ENCODE measurements at regions not wholly inside any gene's neighbourhood (a gene's known extent, or its start where the extent isn't known, plus 50 kb on each side); places are given as distances from the start of the nearest gene placed in this dataset.
A peak's percentile ranks its signal among the peaks of the same experiment; 100 is the strongest.

DNA sequence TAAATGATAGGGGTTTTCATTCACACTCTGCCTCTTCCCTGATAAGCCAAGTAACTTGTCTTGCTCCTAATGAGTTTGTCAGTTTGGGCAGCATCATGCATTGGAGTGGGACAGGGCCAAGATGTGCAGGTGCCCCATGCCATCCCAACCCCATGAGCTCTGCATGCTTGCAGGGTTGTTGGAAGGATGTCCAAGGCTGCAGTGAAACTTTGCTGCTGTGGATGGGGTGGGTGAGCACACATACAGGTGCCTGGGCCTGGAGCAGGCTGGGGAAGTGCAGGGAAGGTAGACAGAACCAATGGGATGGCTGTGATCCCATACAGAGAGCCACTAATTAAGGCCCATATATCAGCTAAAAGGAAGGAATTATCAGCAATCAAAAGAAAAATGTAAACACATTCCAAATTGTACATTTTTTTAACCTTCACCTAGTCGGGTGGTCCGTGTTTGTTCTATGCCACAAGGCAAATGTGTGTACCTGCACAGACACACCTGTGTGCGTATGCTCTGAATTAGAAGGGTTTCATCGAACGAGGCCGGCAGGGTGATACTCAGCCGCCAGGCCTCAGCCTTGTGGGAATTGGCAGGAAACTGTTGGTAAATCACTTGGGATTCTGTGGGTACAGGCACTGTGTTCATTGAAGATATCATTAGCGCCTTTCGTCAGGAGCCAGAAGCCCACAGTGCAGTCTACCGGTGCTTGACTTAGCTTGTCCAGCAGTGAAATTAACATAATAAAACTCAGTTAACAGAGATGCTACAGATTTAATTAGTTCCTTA is 342.9 kb downstream of the MYCN start:
- TF ChIP-seq, protein P1, sequence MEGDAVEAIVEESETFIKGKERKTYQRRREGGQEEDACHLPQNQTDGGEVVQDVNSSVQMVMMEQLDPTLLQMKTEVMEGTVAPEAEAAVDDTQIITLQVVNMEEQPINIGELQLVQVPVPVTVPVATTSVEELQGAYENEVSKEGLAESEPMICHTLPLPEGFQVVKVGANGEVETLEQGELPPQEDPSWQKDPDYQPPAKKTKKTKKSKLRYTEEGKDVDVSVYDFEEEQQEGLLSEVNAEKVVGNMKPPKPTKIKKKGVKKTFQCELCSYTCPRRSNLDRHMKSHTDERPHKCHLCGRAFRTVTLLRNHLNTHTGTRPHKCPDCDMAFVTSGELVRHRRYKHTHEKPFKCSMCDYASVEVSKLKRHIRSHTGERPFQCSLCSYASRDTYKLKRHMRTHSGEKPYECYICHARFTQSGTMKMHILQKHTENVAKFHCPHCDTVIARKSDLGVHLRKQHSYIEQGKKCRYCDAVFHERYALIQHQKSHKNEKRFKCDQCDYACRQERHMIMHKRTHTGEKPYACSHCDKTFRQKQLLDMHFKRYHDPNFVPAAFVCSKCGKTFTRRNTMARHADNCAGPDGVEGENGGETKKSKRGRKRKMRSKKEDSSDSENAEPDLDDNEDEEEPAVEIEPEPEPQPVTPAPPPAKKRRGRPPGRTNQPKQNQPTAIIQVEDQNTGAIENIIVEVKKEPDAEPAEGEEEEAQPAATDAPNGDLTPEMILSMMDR (IDR thresholded peaks at IDR 0.05), result no peak
- H3K4me2 ChIP-seq (ENCODE audit: low read length), result no peak overlapping the region
- H3K27ac ChIP-seq, result no peak overlapping the region
- no peak overlapping the region for H3K4me3 ChIP-seq (ENCODE audit: low read depth, low read length)
- H3K9ac ChIP-seq, result no peak overlapping the region
- H3K4me1 ChIP-seq, result no peaks in the 10 kb centered on the region
- H2AFZ ChIP-seq, result no peak overlapping the region
- H3K27me3 ChIP-seq (ENCODE audit: control insufficient read depth, insufficient read depth, low read length), result no peaks in the 10 kb centered on the region
- no peaks in the 10 kb centered on the region for H3K9me3 ChIP-seq (ENCODE audit: control insufficient read depth, low read length)
- no peaks in the 10 kb centered on the region for H3K79me2 ChIP-seq
- H3K36me3 ChIP-seq (ENCODE audit: control insufficient read depth, insufficient read depth, low read length), result no peaks in the 10 kb centered on the region

DNA sequence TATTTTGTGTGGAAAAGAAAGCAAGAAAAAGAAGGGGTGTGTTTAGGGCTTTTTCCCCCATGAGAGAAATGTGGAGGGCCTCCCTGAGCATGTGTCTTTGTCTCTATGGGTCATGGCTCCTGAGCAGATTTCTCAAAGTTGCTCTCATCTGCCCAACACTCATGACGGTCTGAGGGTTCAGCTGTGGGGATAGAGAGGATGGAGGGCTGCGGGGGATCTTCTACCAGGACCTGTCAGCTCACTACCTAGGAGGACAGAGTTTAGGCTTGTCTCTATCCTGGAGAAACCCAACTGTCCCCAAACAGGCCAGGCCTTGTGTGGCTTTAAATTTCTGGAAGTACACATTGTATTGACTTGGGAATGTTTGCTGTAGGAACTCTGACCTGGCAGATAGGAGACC is 342.2 kb downstream of the MYCN start:
- no peaks in the 10 kb centered on the region for H3K9me3 ChIP-seq (ENCODE audit: control insufficient read depth, low read length)
- H3K4me2 ChIP-seq (ENCODE audit: low read length), result no peak overlapping the region
- no peaks in the 10 kb centered on the region for H3K27me3 ChIP-seq (ENCODE audit: control insufficient read depth, insufficient read depth, low read length)
- H3K4me3 ChIP-seq (ENCODE audit: low read depth, low read length), result no peak overlapping the region
- TF ChIP-seq, protein P1 (IDR thresholded peaks at IDR 0.05), result no peak
- no peak overlapping the region for H3K27ac ChIP-seq
- no peaks in the 10 kb centered on the region for H3K79me2 ChIP-seq
- H3K4me1 ChIP-seq, result no peaks in the 10 kb centered on the region
- H2AFZ ChIP-seq, result no peak overlapping the region
- no peaks in the 10 kb centered on the region for H3K36me3 ChIP-seq (ENCODE audit: control insufficient read depth, insufficient read depth, low read length)
- no peak overlapping the region for H3K9ac ChIP-seq

DNA sequence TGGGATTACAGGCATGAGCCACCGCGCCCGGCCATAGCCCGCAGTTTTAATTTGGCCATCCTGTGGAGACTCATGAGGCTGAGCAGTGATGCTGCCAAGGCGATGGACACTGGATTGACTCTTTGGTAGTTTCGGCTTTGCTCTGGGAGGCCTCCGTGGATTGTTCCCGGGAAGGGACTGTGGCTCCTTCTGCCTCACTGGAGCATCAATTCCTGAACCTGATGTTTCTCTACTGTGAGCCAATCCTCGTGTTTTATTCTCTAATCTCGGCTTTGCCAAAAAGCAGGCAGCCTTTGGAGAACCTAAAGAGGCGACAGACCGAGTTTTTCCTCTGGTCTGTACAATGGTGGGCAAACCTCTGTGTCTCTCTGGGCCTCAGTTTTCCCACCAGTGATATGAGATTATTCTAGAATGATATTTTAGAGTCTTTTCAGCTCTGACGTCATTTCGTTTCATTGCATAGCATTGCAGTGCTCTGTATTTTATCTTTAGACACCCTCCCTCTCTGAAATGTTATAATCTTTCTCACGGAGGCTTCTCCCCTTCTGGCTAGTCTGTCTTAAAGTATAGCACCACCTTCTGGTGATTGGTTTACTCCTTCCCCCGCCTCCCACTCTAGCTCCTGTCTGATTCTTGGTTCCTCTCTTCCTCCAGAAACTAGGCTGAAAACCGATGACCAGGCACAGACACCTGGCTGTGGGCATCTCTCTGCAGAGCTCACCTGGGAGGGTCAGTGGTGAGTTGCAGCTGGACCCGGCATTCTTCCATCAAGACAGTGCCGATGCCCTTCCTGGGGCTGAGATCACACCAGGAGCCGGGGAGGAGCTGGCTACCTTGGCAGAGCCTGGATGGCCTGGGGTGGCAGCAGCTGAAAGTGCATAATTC is 341.3 kb downstream of the MYCN start:
- H3K27me3 ChIP-seq (ENCODE audit: control insufficient read depth, insufficient read depth, low read length), result no peaks in the 10 kb centered on the region
- H3K9ac ChIP-seq, result no peak overlapping the region
- no peak overlapping the region for H3K4me2 ChIP-seq (ENCODE audit: low read length)
- no peaks in the 10 kb centered on the region for H3K79me2 ChIP-seq
- no peak overlapping the region for H2AFZ ChIP-seq
- TF ChIP-seq, protein P1 (IDR thresholded peaks at IDR 0.05), result peak; percentile 49
- H3K4me1 ChIP-seq, result no peaks in the 10 kb centered on the region
- no peaks in the 10 kb centered on the region for H3K36me3 ChIP-seq (ENCODE audit: control insufficient read depth, insufficient read depth, low read length)
- no peak overlapping the region for H3K27ac ChIP-seq
- no peak overlapping the region for H3K4me3 ChIP-seq (ENCODE audit: low read depth, low read length)
- no peaks in the 10 kb centered on the region for H3K9me3 ChIP-seq (ENCODE audit: control insufficient read depth, low read length)

DNA sequence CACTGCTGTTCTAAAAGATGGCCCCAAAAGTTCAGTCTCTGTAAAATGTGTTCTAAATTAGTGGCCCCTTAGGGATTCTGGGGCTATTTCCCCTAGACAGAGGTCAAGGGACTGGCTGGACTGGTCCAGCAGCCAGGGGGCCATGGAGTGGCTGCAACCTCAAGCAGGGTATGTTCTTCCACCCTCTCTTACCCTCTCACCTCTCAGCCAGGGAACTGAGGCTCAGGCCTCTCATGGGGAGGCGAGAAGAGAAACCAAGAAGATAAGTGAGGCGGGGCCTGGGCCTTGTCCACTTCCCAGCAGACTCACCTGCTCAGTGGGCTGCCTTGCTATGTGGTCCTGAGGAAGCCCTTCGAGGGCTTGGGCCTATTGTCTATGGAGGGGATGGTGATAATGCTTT is 339.7 kb downstream of the MYCN start:
- no peak overlapping the region for H2AFZ ChIP-seq
- H3K36me3 ChIP-seq (ENCODE audit: control insufficient read depth, insufficient read depth, low read length), result no peaks in the 10 kb centered on the region
- no peak overlapping the region for H3K4me3 ChIP-seq (ENCODE audit: low read depth, low read length)
- no peak overlapping the region for H3K9ac ChIP-seq
- H3K9me3 ChIP-seq (ENCODE audit: control insufficient read depth, low read length), result no peaks in the 10 kb centered on the region
- no peak overlapping the region for H3K4me2 ChIP-seq (ENCODE audit: low read length)
- TF ChIP-seq, protein P1 (IDR thresholded peaks at IDR 0.05), result no peak
- H3K27me3 ChIP-seq (ENCODE audit: control insufficient read depth, insufficient read depth, low read length), result no peaks in the 10 kb centered on the region
- no peaks in the 10 kb centered on the region for H3K4me1 ChIP-seq
- H3K79me2 ChIP-seq, result no peaks in the 10 kb centered on the region
- no peak overlapping the region for H3K27ac ChIP-seq
